GM12873 (cell line): ENCODE measurements at regions not wholly inside any gene's neighbourhood (a gene's known extent, or its start where the extent isn't known, plus 50 kb on each side); places are given as distances from the start of the nearest gene placed in this dataset.

ENCODE experiments used
- TF ChIP-seq, protein P1 (sequence below): IDR thresholded peaks from 2 replicates; pipeline ENCODE4 v1.5.1; 2012; ENCODE audit warnings: low read depth, mild to moderate bottlenecking, moderate library complexity, low read length, control low read depth; ENCODE audit not compliant: insufficient read depth; ENCODE audit errors: missing control alignments

GRCh38 chr9:78146241-78146640, 89.6 kb upstream of the CEP78 start:
- TF ChIP-seq, protein P1, sequence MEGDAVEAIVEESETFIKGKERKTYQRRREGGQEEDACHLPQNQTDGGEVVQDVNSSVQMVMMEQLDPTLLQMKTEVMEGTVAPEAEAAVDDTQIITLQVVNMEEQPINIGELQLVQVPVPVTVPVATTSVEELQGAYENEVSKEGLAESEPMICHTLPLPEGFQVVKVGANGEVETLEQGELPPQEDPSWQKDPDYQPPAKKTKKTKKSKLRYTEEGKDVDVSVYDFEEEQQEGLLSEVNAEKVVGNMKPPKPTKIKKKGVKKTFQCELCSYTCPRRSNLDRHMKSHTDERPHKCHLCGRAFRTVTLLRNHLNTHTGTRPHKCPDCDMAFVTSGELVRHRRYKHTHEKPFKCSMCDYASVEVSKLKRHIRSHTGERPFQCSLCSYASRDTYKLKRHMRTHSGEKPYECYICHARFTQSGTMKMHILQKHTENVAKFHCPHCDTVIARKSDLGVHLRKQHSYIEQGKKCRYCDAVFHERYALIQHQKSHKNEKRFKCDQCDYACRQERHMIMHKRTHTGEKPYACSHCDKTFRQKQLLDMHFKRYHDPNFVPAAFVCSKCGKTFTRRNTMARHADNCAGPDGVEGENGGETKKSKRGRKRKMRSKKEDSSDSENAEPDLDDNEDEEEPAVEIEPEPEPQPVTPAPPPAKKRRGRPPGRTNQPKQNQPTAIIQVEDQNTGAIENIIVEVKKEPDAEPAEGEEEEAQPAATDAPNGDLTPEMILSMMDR, result no peak

GRCh38 chr9:78144663-78145377, 91.1 kb upstream of the CEP78 start:
- TF ChIP-seq, protein P1, result no peak

DNA sequence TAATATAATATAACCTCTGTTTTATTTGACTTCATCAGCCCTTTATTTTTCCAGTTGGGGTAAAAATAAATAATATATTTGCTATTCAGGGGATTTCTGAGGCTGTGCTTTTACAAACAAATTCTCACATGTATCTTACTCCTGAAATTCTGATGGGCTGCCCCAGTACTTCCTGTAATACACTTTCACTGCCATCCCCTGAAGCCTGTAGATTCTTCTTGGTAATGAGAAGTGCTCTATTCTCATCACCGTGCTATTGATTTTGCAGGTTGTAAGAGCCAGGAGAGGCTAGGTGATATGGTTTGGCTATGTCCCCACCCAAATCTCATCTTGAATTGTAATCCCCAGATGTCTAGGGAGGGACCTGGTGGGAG, 91.9 kb upstream of the CEP78 start:
- TF ChIP-seq, protein P1, result no peak

- TF ChIP-seq, protein P1, result no peak
Observed at GRCh38 chr9:78143281-78144007, 92.4 kb upstream of the CEP78 start.

DNA sequence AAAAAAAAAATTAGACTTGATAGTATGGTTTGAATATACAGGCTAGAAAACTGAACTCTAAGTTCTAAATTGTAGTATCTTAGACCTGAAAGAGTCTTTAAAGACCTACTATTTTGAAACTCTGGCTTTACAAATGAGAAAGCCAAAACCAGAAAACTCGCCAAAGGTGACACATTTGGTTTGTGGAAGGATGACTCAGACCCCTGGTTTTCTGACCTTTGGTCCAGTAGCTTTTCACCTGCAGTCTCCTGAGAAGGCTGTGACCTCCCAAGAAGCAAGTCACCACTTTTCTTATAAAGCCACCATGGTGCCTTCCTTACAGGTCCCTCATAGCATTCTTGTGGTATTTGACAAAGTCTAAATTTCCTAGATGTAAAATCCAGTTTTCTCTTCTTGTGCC, 102.1 kb upstream of the CEP78 start:
- TF ChIP-seq, protein P1, result no peak

GRCh38 chr9:78132701-78133058, 101.1 kb upstream of the GNAQ start:
- TF ChIP-seq, protein P1, result no peak

GRCh38 chr9:78131969-78132700, 100.5 kb upstream of the GNAQ start:
- TF ChIP-seq, protein P1, result no peak
